K562 (cell line): ENCODE measurements at regions not wholly inside any gene's neighbourhood (a gene's known extent, or its start where the extent isn't known, plus 50 kb on each side); places are given as distances from the start of the nearest gene placed in this dataset.

ENCODE experiments used
- ELF2 ChIP-seq: fragments of 250-450 bp; sonication (Bioruptor Pico); IDR thresholded peaks from 2 replicates; pipeline ENCODE4 v1.5.0; 2021; ENCODE audit warnings: mild to moderate bottlenecking
- GATA2 ChIP-seq: sonication (generic); formaldehyde crosslinking; IDR thresholded peaks from 2 replicates; pipeline ENCODE4 v1.4.0; 2020; ENCODE audit warnings: mild to moderate bottlenecking, missing genetic modification reagents
- GTF2F1 ChIP-seq: IDR thresholded peaks from 2 replicates; pipeline ENCODE4 v1.6.1; 2011; ENCODE audit warnings: low read depth, low read length, improper control_type of control experiment
- NBN ChIP-seq: fragments of 450-650 bp; IDR thresholded peaks from 2 replicates; pipeline ENCODE4 v1.6.1; 2016; ENCODE audit warnings: low read depth, mild to moderate bottlenecking
- RFX5 ChIP-seq: IDR thresholded peaks from 2 replicates; pipeline ENCODE4 v1.6.1; 2011; ENCODE audit warnings: low read depth, mild to moderate bottlenecking, improper control_type of control experiment, low read length
- ZNF24 ChIP-seq: fragments of 450-650 bp; IDR thresholded peaks from 2 replicates; pipeline ENCODE4 v1.6.1; 2016
- ZNF766 ChIP-seq: fragments of 200-800 bp; sonication (Bioruptor generic); conservative IDR thresholded peaks from 2 replicates; pipeline ENCODE4 v1.6.1; 2016; ENCODE audit warnings: missing genetic modification characterization, missing compliant biosample characterization
- TF ChIP-seq, protein P1 (sequence below): sonication (generic); formaldehyde crosslinking; IDR thresholded peaks from 2 replicates; pipeline ENCODE4 v1.8.1; 2023; ENCODE audit warnings: mild to moderate bottlenecking, missing genetic modification reagents
- TF ChIP-seq, protein P2 (sequence below): sonication (generic); formaldehyde crosslinking; IDR thresholded peaks from 2 replicates; pipeline ENCODE4 v1.8.1; 2023; ENCODE audit warnings: mild to moderate bottlenecking, missing genetic modification reagents, moderate library complexity

DNA sequence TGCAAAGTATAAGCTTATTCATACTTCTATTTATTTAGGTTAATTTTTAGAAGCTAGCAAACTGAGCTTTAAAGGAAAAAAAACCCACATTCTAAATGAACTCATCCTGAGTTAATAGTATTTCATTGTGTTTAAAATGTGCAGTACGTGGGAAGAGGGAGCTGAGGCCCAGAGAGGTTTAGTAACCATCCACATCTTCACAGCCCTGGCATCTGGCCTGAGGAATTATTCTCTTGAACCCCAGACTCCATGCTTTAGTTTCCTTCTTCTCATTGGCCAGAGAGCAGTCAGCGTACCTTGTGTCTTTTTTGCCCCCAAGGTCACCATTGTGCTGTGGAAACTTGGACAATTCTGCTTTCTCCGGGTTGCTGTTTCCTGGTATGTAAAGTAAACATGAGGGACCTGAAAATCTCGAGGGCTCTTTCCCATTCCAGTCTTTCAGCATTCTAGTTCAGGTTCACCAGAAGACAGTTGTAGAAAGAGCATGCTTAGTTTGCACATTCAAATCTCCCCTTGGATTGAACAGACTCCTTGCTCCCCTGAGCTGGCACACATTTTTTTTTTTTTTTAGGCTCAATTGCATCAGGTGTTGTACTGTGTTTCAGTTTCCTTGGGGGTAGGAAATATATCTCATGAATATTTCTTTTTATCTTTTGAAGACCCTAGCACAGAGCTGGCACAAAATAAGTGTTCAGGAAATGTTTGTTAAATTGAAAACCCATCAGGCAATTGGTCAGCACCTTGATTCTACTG is 81.4 kb downstream of the MYCN start:
- TF ChIP-seq ELF2 (CRISPR knock-in tag): no peak
- TF ChIP-seq NBN: no peak
- no peak for TF ChIP-seq ZNF24
- no peak for TF ChIP-seq RFX5
- no peak for TF ChIP-seq GATA2
- TF ChIP-seq ZNF766 (CRISPR knock-in tag): no peak
- TF ChIP-seq, protein P1, sequence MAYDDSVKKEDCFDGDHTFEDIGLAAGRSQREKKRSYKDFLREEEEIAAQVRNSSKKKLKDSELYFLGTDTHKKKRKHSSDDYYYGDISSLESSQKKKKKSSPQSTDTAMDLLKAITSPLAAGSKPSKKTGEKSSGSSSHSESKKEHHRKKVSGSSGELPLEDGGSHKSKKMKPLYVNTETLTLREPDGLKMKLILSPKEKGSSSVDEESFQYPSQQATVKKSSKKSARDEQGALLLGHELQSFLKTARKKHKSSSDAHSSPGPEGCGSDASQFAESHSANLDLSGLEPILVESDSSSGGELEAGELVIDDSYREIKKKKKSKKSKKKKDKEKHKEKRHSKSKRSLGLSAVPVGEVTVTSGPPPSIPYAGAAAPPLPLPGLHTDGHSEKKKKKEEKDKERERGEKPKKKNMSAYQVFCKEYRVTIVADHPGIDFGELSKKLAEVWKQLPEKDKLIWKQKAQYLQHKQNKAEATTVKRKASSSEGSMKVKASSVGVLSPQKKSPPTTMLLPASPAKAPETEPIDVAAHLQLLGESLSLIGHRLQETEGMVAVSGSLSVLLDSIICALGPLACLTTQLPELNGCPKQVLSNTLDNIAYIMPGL (CRISPR knock-in tag): no peak
- TF ChIP-seq, protein P2, sequence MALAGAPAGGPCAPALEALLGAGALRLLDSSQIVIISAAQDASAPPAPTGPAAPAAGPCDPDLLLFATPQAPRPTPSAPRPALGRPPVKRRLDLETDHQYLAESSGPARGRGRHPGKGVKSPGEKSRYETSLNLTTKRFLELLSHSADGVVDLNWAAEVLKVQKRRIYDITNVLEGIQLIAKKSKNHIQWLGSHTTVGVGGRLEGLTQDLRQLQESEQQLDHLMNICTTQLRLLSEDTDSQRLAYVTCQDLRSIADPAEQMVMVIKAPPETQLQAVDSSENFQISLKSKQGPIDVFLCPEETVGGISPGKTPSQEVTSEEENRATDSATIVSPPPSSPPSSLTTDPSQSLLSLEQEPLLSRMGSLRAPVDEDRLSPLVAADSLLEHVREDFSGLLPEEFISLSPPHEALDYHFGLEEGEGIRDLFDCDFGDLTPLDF (CRISPR knock-in tag): no peak
- TF ChIP-seq GTF2F1: no peak
